PC-9 (cell line): ENCODE measurements at regions not wholly inside any gene's neighbourhood (a gene's known extent, or its start where the extent isn't known, plus 50 kb on each side); places are given as distances from the start of the nearest gene placed in this dataset.

ENCODE experiments used
- BruUV-seq: library from RNA; stranded (reverse); fragments of 400-500 nt; replicated peaks from 2 replicates; lab custom pipeline; 2021; lab: Mats Ljungman, UMichigan
- CTCF ChIA-PET: fragments of 300-600 bp; sonication (Branson Sonifier 250); formaldehyde crosslinking; loops from one replicate; lab custom pipeline; 2022; ENCODE audit warnings: antibody characterized with exemption; lab: Charles Lee
- POLR2A ChIA-PET: fragments of 300-600 bp; sonication (Branson Sonifier 250); formaldehyde crosslinking; loops from one replicate; lab custom pipeline; 2022; ENCODE audit warnings: antibody characterized with exemption; ENCODE audit not compliant: unreplicated experiment; lab: Charles Lee
- DNase-seq, 2 experiments: peaks; one replicate each; pipeline versions ENCODE4 v3.0.0 to v3.0.0-alpha.2; 2015 to 2022; ENCODE audit warnings: mixed read lengths in 1 of 2
- H2AFZ ChIP-seq: fragments of 200-600 bp; sonication (generic); 2 replicates; pipeline ENCODE4 v1.8.1; 2017; ENCODE audit warnings: antibody characterized with exemption
- H3F3A ChIP-seq: fragments of 200-600 bp; sonication (generic); 2 replicates; pipeline ENCODE4 v1.8.1; 2017; ENCODE audit warnings: antibody characterized with exemption, mild to moderate bottlenecking, low read depth; ENCODE audit not compliant: insufficient read depth
- H3K27ac ChIP-seq: fragments of 200-600 bp; sonication (generic); 2 replicates; pipeline ENCODE4 v1.6.1; 2016; ENCODE audit warnings: mixed run types
- H3K27me3 ChIP-seq: fragments of 200-600 bp; sonication (generic); 2 replicates; pipeline ENCODE4 v1.6.1; 2016; ENCODE audit warnings: low read depth, mixed run types; ENCODE audit not compliant: insufficient read depth
- H3K36me3 ChIP-seq: fragments of 200-600 bp; sonication (generic); 2 replicates; pipeline ENCODE4 v1.6.1; 2016; ENCODE audit warnings: low read depth, mixed run types
- H3K4me1 ChIP-seq: fragments of 200-600 bp; sonication (generic); replicated peaks from 2 replicates; pipeline ENCODE4 v1.6.1; 2016; ENCODE audit warnings: mixed run types; ENCODE audit not compliant: insufficient read depth
- H3K4me2 ChIP-seq: fragments of 200-600 bp; sonication (generic); 2 replicates; pipeline ENCODE4 v1.6.1; 2017; ENCODE audit warnings: mixed run types
- H3K4me3 ChIP-seq: fragments of 200-600 bp; sonication (generic); 2 replicates; pipeline ENCODE4 v1.6.1; 2016; ENCODE audit warnings: mixed run types
- H3K79me2 ChIP-seq: fragments of 200-600 bp; sonication (generic); 2 replicates; pipeline ENCODE4 v1.6.1; 2017; ENCODE audit warnings: low read depth, mixed run types
- H3K9me2 ChIP-seq: fragments of 200-600 bp; sonication (generic); 2 replicates; pipeline ENCODE4 v1.8.1; 2017; ENCODE audit warnings: mild to moderate bottlenecking; ENCODE audit not compliant: insufficient read depth
- H3K9me3 ChIP-seq: fragments of 200-600 bp; sonication (generic); 2 replicates; pipeline ENCODE4 v1.8.1; 2016; ENCODE audit warnings: low read depth; ENCODE audit not compliant: insufficient read depth
- H4K20me1 ChIP-seq: fragments of 200-600 bp; sonication (generic); 2 replicates; pipeline ENCODE4 v1.8.1; 2017; ENCODE audit not compliant: insufficient read depth
- CTCF ChIP-seq: fragments of 200-600 bp; sonication (generic); conservative IDR thresholded peaks from 2 replicates; pipeline ENCODE4 v1.6.1; 2017; ENCODE audit warnings: mixed run types, antibody characterized with exemption, mild to moderate bottlenecking, moderate library complexity
- EZH2 ChIP-seq: fragments of 200-600 bp; sonication (generic); IDR thresholded peaks from 2 replicates; pipeline ENCODE4 v1.8.0; 2017; ENCODE audit warnings: antibody characterized with exemption, low read depth
- intact Hi-C: fragments of 100-400 bp; cut with micrococcal nuclease; formaldehyde crosslinking; loops from one replicate; pipeline ENCODE4 v1.10.0; 2022; ENCODE audit not compliant: unreplicated experiment

DNA sequence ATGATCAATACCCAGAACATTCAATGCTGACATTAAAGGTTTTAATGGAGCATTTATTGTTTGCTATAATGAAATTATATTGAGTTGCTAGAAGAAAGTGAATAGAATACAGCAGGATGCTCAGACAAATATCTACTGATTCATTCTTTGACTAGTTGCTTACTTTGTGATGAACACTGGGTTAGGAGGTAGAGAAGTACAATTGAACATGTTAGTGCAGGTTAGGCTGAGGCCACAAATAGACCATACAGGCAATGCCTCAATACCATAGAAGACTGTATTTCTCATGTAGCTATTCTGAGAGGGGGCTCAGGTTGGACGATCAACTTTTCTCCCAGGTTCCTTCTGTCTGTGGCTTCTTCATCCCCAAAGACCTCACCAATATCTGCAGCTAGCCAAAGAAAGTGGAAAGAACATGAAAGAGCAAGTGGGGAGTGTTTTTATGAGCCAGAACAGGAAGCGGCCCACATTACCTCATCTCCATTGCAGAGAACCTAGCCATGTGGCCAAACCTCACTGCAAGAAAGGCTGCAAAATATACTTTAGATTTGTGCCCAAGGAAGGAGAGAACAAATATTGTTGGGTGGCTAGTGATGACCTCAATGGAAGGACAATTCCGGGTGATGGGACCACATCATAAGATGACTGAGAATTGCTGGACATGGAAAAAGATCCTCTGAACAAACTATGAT, 180.3 kb upstream of the GATB start:
- intact Hi-C loops: no loop called here
- CTCF ChIA-PET: no interaction called here

DNA sequence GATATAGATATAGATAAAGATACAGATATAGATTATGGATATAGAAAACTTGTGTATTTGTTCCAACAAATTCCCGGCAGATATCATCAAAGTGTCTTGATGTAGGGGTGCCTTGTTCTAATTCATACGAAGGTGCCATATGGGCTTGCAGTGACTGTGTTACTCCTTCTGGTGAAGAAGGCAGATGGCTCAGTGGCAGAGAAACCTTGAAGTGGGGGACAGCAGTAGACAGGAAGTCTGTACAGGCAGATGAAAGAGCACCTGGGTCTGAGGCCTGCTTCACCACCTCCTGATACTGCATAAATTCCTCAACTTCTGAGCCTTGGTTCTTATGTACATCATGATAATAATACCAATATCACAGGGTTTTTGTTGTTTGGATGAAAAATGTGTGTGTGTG, 179.5 kb upstream of the GATB start:
- H3K4me1 ChIP-seq: no peaks in the 10 kb centered on the region
- no peaks in the 10 kb centered on the region for H3F3A ChIP-seq
- no peak overlapping the region for H3K27ac ChIP-seq
- no peaks in the 10 kb centered on the region for H3K79me2 ChIP-seq
- no peaks in the 10 kb centered on the region for H3K9me2 ChIP-seq
- intact Hi-C loops: no loop called here
- no peaks in the 10 kb centered on the region for H3K27me3 ChIP-seq
- TF ChIP-seq CTCF: no peak
- TF ChIP-seq EZH2: no peak
- ChIA-PET POLR2A (no interaction called here), CTCF (no interaction called here)
- no peaks in the 10 kb centered on the region for H4K20me1 ChIP-seq
- no peaks in the 10 kb centered on the region for H3K36me3 ChIP-seq
- no peak for DNase-seq
- no TSS peak for BruUV-seq
- no peak overlapping the region for H3K4me3 ChIP-seq
- no peak overlapping the region for H2AFZ ChIP-seq
- H3K9me3 ChIP-seq: no peaks in the 10 kb centered on the region
- no peak overlapping the region for H3K4me2 ChIP-seq

More for the DNA sequence above, 180.3 kb upstream of the GATB start:
- POLR2A ChIA-PET: no interaction called here
- no peaks in the 10 kb centered on the region for H3K36me3 ChIP-seq
- H3K4me3 ChIP-seq: no peak overlapping the region
- no peaks in the 10 kb centered on the region for H3K27me3 ChIP-seq
- H3K9me3 ChIP-seq: no peaks in the 10 kb centered on the region
- no peak overlapping the region for H3K4me2 ChIP-seq
- no peak for DNase-seq
- no peak overlapping the region for H3K27ac ChIP-seq
- H3K79me2 ChIP-seq: no peaks in the 10 kb centered on the region
- TF ChIP-seq EZH2: no peak
- no peaks in the 10 kb centered on the region for H3K4me1 ChIP-seq
- H2AFZ ChIP-seq: no peak overlapping the region
- BruUV-seq: no TSS peak
- no peaks in the 10 kb centered on the region for H4K20me1 ChIP-seq
- H3F3A ChIP-seq: no peaks in the 10 kb centered on the region
- H3K9me2 ChIP-seq: no peaks in the 10 kb centered on the region

DNA sequence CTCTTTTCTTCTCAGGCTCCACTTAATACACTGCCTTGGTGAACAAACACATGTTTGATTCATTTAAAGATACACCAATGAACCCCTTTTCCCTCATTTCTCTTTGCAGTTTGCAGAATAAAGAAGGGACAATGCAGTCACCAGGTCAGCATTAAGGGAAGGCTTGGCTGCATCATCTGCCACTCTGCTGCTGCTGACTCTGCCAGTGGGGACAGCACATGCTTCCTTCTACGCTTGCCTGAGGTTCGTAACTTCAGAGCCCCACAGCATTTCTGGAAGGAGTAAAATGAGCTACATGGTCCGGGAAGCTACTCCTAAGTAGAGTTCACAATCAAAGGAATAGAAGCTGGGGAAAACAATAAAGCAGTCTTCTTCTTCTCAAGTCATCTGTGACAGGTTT, 178.9 kb upstream of the GATB start:
- no peaks in the 10 kb centered on the region for H3K9me2 ChIP-seq
- no peaks in the 10 kb centered on the region for H3K36me3 ChIP-seq
- no peaks in the 10 kb centered on the region for H3F3A ChIP-seq
- H3K9me3 ChIP-seq: no peaks in the 10 kb centered on the region
- ChIA-PET POLR2A (no interaction called here), CTCF (no interaction called here)
- H3K4me1 ChIP-seq: no peaks in the 10 kb centered on the region
- H3K4me3 ChIP-seq: no peak overlapping the region
- BruUV-seq: no TSS peak
- no peaks in the 10 kb centered on the region for H3K27me3 ChIP-seq
- H3K4me2 ChIP-seq: no peak overlapping the region
- intact Hi-C loops: no loop called here
- TF ChIP-seq EZH2: no peak
- TF ChIP-seq CTCF: no peak
- H3K27ac ChIP-seq: no peak overlapping the region
- H4K20me1 ChIP-seq: no peaks in the 10 kb centered on the region
- no peak overlapping the region for H2AFZ ChIP-seq
- no peaks in the 10 kb centered on the region for H3K79me2 ChIP-seq
- DNase-seq: no peak

GRCh38 chr4:151935411-151935810, 174.6 kb upstream of the GATB start:
- no peak for DNase-seq
- Histone ChIP-seq H2AFZ (no peak overlapping the region), H3K4me2 (no peak overlapping the region), H3K36me3 (no peaks in the 10 kb centered on the region), H3K79me2 (no peaks in the 10 kb centered on the region), H3K4me1 (no peaks in the 10 kb centered on the region), H3K27me3 (no peaks in the 10 kb centered on the region), H3K9me3 (no peaks in the 10 kb centered on the region), H4K20me1 (no peaks in the 10 kb centered on the region), H3F3A (no peaks in the 10 kb centered on the region), H3K27ac (no peak overlapping the region), H3K9me2 (no peaks in the 10 kb centered on the region), H3K4me3 (no peak overlapping the region)
- POLR2A ChIA-PET: no interaction called here
- CTCF ChIA-PET: no interaction called here
- no peak for TF ChIP-seq CTCF
- no peak for TF ChIP-seq EZH2
- no TSS peak for BruUV-seq
- intact Hi-C loops: no loop called here
